ENCODE measurements at regions not wholly inside any gene's neighbourhood (a gene's known extent, or its start where the extent isn't known, plus 50 kb on each side); places are given as distances from the start of the nearest gene placed in this dataset.

- Histone ChIP-seq H3K27ac (ENCODE audit: low read depth, low read length) (no peak overlapping the region), H3K36me3 (ENCODE audit: insufficient read depth, low read length) (no peaks in the 10 kb centered on the region), H3K79me2 (ENCODE audit: control insufficient read depth, insufficient read depth, low read length, unreplicated experiment) (no peaks in the 10 kb centered on the region), H3K27me3 (ENCODE audit: insufficient read depth, low read length) (no peaks in the 10 kb centered on the region), H3K4me1 (ENCODE audit: control insufficient read depth, insufficient read depth, low read length, unreplicated experiment) (no peaks in the 10 kb centered on the region), H3K4me3 (ENCODE audit: low read depth, low read length) (no peak overlapping the region), H2AFZ (ENCODE audit: low read length, unreplicated experiment) (no peak overlapping the region)
Measured at GRCh38 chr5:123845356-123846100, 333.6 kb downstream of the CSNK1G3 start.

DNA sequence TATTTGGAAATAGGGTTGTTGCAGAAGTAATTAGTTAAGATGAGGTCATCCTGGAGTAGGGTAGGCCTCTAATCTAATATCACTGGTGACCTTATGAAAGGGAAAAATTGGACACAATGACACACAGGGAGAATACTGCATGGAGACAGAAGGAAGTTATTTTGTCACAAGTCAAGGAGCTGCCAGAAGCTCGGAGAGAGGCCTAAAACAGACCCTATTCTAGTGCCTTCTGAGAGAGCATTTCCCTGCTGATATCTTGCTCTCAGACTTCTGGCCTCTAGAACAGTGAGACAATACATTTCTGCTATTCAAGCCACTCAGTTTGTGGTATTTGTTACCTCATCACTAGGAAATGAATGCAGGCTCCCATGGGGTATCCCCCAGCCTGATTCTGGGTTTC is 332.9 kb downstream of the CSNK1G3 start:
- H3K4me3 ChIP-seq (ENCODE audit: low read depth, low read length): no peak overlapping the region
- H3K27me3 ChIP-seq (ENCODE audit: insufficient read depth, low read length): no peaks in the 10 kb centered on the region
- no peaks in the 10 kb centered on the region for H3K79me2 ChIP-seq (ENCODE audit: control insufficient read depth, insufficient read depth, low read length, unreplicated experiment)
- H3K4me1 ChIP-seq (ENCODE audit: control insufficient read depth, insufficient read depth, low read length, unreplicated experiment): no peaks in the 10 kb centered on the region
- no peak overlapping the region for H2AFZ ChIP-seq (ENCODE audit: low read length, unreplicated experiment)
- no peaks in the 10 kb centered on the region for H3K36me3 ChIP-seq (ENCODE audit: insufficient read depth, low read length)
- no peak overlapping the region for H3K27ac ChIP-seq (ENCODE audit: low read depth, low read length)

DNA sequence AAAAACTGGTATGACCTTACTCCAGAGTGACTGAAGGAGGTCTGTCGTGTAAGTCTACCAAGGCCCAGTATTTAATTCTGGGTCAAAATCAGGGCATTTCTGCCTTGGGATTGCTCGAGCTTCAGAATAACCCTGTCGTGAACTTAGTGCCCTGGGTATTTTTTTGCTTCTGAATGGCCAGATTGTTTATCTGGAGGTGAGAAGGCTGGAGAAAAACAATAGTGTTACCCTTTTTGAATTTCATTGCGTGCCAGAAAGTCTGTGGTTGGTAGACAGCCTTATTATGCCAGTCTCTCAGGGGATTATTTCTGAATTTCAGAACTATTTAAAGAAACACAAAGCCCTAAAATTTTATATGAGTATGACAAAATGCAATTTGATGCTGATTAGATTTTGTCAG is 323.4 kb downstream of the CSNK1G3 start:
- Histone ChIP-seq H3K79me2 (ENCODE audit: control insufficient read depth, insufficient read depth, low read length, unreplicated experiment) (no peaks in the 10 kb centered on the region), H3K27me3 (ENCODE audit: insufficient read depth, low read length) (no peaks in the 10 kb centered on the region), H2AFZ (ENCODE audit: low read length, unreplicated experiment) (no peak overlapping the region), H3K4me1 (ENCODE audit: control insufficient read depth, insufficient read depth, low read length, unreplicated experiment) (no peaks in the 10 kb centered on the region), H3K36me3 (ENCODE audit: insufficient read depth, low read length) (no peaks in the 10 kb centered on the region), H3K27ac (ENCODE audit: low read depth, low read length) (no peak overlapping the region), H3K4me3 (ENCODE audit: low read depth, low read length) (no peak overlapping the region)

DNA sequence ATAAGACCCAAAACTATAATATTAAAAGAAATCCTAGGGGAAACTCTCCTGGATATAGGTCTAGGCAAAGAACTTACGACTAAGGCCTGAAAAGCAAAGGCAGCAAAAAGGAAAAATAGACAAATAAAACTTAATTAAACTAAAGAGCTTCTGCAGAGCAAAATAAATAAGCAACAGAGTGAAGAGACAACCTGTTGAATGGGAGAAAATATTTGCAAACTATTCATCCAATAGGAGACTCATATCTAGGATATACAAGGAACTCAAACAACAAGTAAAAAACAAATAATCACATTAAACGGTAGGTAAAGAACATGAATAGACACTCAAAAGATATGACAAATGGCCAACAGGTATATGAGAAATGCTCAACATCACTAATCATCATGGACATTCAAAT is 318.6 kb downstream of the CSNK1G3 start:
- H3K4me3 ChIP-seq (ENCODE audit: low read depth, low read length): no peak overlapping the region
- no peaks in the 10 kb centered on the region for H3K27me3 ChIP-seq (ENCODE audit: insufficient read depth, low read length)
- no peak overlapping the region for H2AFZ ChIP-seq (ENCODE audit: low read length, unreplicated experiment)

GRCh38 chr5:123827811-123828210 is 315.8 kb downstream of the CSNK1G3 start:
- Histone ChIP-seq H3K4me3 (ENCODE audit: low read depth, low read length) (no peak overlapping the region), H3K27me3 (ENCODE audit: insufficient read depth, low read length) (no peaks in the 10 kb centered on the region), H3K79me2 (ENCODE audit: control insufficient read depth, insufficient read depth, low read length, unreplicated experiment) (no peaks in the 10 kb centered on the region), H3K36me3 (ENCODE audit: insufficient read depth, low read length) (no peaks in the 10 kb centered on the region), H3K27ac (ENCODE audit: low read depth, low read length) (no peak overlapping the region), H3K4me1 (ENCODE audit: control insufficient read depth, insufficient read depth, low read length, unreplicated experiment) (no peaks in the 10 kb centered on the region), H2AFZ (ENCODE audit: low read length, unreplicated experiment) (no peak overlapping the region)

More for the DNA sequence above, 318.6 kb downstream of the CSNK1G3 start:
- no peaks in the 10 kb centered on the region for H3K4me1 ChIP-seq (ENCODE audit: control insufficient read depth, insufficient read depth, low read length, unreplicated experiment)
- no peak overlapping the region for H3K27ac ChIP-seq (ENCODE audit: low read depth, low read length)
- H3K36me3 ChIP-seq (ENCODE audit: insufficient read depth, low read length): no peaks in the 10 kb centered on the region
- no peaks in the 10 kb centered on the region for H3K79me2 ChIP-seq (ENCODE audit: control insufficient read depth, insufficient read depth, low read length, unreplicated experiment)

DNA sequence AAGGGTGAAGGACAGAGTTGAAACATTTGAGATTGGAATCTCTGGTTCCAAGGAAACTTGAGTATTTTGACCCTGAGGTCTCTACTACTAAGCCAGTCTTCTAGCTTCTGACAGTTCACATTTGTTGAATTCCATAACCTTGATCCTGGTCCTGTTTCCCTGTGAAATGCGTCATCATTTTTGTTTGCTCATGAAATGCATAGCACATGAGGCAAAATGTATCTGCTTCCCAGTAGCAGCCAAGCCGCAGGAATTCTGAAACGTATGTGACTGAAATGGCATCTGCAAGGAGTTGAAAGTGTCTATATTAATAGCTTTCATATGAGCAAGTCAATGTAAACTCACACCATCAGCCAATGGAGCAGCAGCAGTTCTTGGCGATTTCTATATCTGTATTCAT is 307.9 kb downstream of the CSNK1G3 start:
- H3K79me2 ChIP-seq (ENCODE audit: control insufficient read depth, insufficient read depth, low read length, unreplicated experiment): no peaks in the 10 kb centered on the region
- no peak overlapping the region for H3K4me3 ChIP-seq (ENCODE audit: low read depth, low read length)

GRCh38 chr5:123819386-123819785 is 307.4 kb downstream of the CSNK1G3 start:
- Histone ChIP-seq H3K27me3 (ENCODE audit: insufficient read depth, low read length) (no peaks in the 10 kb centered on the region), H2AFZ (ENCODE audit: low read length, unreplicated experiment) (no peak overlapping the region), H3K27ac (ENCODE audit: low read depth, low read length) (no peak overlapping the region), H3K36me3 (ENCODE audit: insufficient read depth, low read length) (no peaks in the 10 kb centered on the region), H3K4me3 (ENCODE audit: low read depth, low read length) (no peak overlapping the region), H3K79me2 (ENCODE audit: control insufficient read depth, insufficient read depth, low read length, unreplicated experiment) (no peaks in the 10 kb centered on the region), H3K4me1 (ENCODE audit: control insufficient read depth, insufficient read depth, low read length, unreplicated experiment) (no peaks in the 10 kb centered on the region)

More for the DNA sequence above, 307.9 kb downstream of the CSNK1G3 start:
- no peak overlapping the region for H2AFZ ChIP-seq (ENCODE audit: low read length, unreplicated experiment)
- no peaks in the 10 kb centered on the region for H3K4me1 ChIP-seq (ENCODE audit: control insufficient read depth, insufficient read depth, low read length, unreplicated experiment)
- no peaks in the 10 kb centered on the region for H3K27me3 ChIP-seq (ENCODE audit: insufficient read depth, low read length)
- no peaks in the 10 kb centered on the region for H3K36me3 ChIP-seq (ENCODE audit: insufficient read depth, low read length)
- no peak overlapping the region for H3K27ac ChIP-seq (ENCODE audit: low read depth, low read length)

DNA sequence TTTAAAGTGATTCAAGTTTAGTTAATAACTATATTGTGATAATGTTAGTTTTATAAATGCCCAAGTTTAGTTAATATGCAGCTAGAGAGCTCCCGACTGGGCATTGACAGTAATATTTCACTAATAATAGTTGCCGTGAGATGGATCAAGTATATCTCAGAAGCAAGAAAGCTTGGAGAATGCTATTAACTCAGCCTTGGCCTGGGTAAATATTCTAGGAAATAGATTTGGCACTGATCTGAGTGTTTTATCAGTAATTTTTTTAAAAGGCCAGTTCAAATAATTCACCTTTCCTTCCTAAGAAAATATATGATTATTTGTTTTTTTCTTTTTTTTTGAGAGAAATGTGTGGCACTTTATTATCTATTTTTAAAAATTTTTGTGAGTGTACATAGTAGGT is 305.3 kb downstream of the CSNK1G3 start:
- Histone ChIP-seq H3K27me3 (ENCODE audit: insufficient read depth, low read length) (no peaks in the 10 kb centered on the region), H3K36me3 (ENCODE audit: insufficient read depth, low read length) (no peaks in the 10 kb centered on the region), H3K4me3 (ENCODE audit: low read depth, low read length) (no peak overlapping the region), H3K79me2 (ENCODE audit: control insufficient read depth, insufficient read depth, low read length, unreplicated experiment) (no peaks in the 10 kb centered on the region), H3K27ac (ENCODE audit: low read depth, low read length) (no peak overlapping the region), H2AFZ (ENCODE audit: low read length, unreplicated experiment) (no peak overlapping the region), H3K4me1 (ENCODE audit: control insufficient read depth, insufficient read depth, low read length, unreplicated experiment) (no peaks in the 10 kb centered on the region)

GRCh38 chr5:123814801-123815470 is 303.0 kb downstream of the CSNK1G3 start:
- Histone ChIP-seq H3K27ac (ENCODE audit: low read depth, low read length) (no peak overlapping the region), H3K4me1 (ENCODE audit: control insufficient read depth, insufficient read depth, low read length, unreplicated experiment) (no peaks in the 10 kb centered on the region), H3K79me2 (ENCODE audit: control insufficient read depth, insufficient read depth, low read length, unreplicated experiment) (no peaks in the 10 kb centered on the region), H3K4me3 (ENCODE audit: low read depth, low read length) (no peak overlapping the region), H2AFZ (ENCODE audit: low read length, unreplicated experiment) (no peak overlapping the region), H3K27me3 (ENCODE audit: insufficient read depth, low read length) (no peaks in the 10 kb centered on the region), H3K36me3 (ENCODE audit: insufficient read depth, low read length) (no peaks in the 10 kb centered on the region)

DNA sequence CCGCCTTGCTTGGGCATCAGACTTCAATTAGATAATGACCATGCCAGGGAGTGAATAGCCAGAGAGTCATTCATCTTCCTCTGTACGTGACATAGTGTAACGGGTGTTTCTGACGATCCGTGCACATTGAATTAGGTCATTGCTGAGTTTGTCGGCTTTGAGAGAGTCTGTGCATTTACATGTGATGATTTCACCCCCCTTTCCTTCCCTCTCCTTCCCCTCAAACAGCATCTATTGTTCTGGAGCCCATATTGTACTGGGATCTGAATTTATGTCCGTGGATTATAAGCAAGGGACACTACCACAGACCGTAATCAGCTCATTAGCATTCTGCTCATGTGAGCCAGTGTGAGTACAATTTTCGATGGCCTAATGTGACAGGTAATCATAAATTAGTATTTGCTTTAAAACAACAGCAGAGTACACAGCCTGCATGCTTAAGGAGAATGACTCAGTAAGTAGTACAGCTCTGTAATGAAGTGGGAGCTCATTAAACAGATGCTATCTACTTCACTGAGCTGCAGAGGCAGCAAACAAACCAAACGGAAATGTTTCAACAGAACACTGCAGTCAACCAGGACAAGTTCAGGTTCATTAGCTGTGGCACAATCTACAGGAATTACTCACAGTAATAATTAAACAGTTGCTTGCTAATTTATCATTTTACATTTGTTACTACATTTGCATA is 302.1 kb downstream of the CSNK1G3 start:
- Histone ChIP-seq H3K79me2 (ENCODE audit: control insufficient read depth, insufficient read depth, low read length, unreplicated experiment) (no peaks in the 10 kb centered on the region), H3K36me3 (ENCODE audit: insufficient read depth, low read length) (no peaks in the 10 kb centered on the region), H3K27ac (ENCODE audit: low read depth, low read length) (no peak overlapping the region), H3K27me3 (ENCODE audit: insufficient read depth, low read length) (no peaks in the 10 kb centered on the region), H2AFZ (ENCODE audit: low read length, unreplicated experiment) (no peak overlapping the region), H3K4me1 (ENCODE audit: control insufficient read depth, insufficient read depth, low read length, unreplicated experiment) (no peaks in the 10 kb centered on the region), H3K4me3 (ENCODE audit: low read depth, low read length) (no peak overlapping the region)

Measured in ACC112 (cell line).